Stomach (tissue), 4 donors: ENCODE measurements at regions not wholly inside any gene's neighbourhood (a gene's known extent, or its start where the extent isn't known, plus 50 kb on each side); places are given as distances from the start of the nearest gene placed in this dataset.

Source experiments
- EP300 ChIP-seq: sonication (generic); formaldehyde crosslinking; IDR thresholded peaks from one replicate; pipeline ENCODE4 v1.6.1; 2017; ENCODE audit warnings: antibody characterized with exemption
- POLR2A ChIP-seq, 4 donors: fragments of 450-650 bp; IDR thresholded peaks; one replicate each; pipeline ENCODE4 v1.6.1; 2016; ENCODE audit warnings: antibody characterized with exemption in 4 of 4, control low read depth in 2 of 4, mild to moderate bottlenecking in 1 of 4, moderate library complexity in 1 of 4
- POLR2AphosphoS5 ChIP-seq, 3 donors: sonication (generic); formaldehyde crosslinking; IDR thresholded peaks; one replicate each; pipeline ENCODE4 v1.6.1; 2016; ENCODE audit warnings: antibody characterized with exemption in 3 of 3
- TF ChIP-seq, protein P1 (sequence below), 7 experiments: fragments of 450-650 bp in 4 of 7; fragments of 200-600 bp in 3 of 7; sonication (generic) in 3 of 7; IDR thresholded peaks; one replicate each; pipeline ENCODE4 v1.5.1; 2016 to 2019; ENCODE audit warnings: antibody characterized with exemption in 7 of 7, control low read depth in 2 of 7, mild to moderate bottlenecking in 1 of 7

DNA sequence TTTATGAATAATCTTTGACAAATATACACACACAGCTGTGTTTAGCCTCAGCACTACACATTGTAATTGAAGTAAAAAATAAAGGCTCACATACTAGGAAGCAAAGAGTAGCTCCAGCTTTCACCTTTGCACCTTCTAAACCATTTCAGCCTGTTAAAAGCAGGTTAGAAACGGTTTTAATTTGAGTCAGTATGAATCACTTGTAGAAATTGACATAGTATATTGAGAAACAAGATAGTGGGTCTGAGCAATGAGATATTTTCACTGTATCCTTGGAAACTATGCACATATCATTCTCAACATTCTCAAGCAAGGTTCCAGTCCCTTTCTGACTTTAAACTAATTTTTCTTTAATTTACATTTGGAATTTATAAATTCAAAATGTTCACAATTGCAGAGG lies 380.3 kb downstream of the AASDHPPT start:
- no peak for TF ChIP-seq POLR2AphosphoS5 (IDR thresholded peaks at IDR 0.05)
- TF ChIP-seq, protein P1, sequence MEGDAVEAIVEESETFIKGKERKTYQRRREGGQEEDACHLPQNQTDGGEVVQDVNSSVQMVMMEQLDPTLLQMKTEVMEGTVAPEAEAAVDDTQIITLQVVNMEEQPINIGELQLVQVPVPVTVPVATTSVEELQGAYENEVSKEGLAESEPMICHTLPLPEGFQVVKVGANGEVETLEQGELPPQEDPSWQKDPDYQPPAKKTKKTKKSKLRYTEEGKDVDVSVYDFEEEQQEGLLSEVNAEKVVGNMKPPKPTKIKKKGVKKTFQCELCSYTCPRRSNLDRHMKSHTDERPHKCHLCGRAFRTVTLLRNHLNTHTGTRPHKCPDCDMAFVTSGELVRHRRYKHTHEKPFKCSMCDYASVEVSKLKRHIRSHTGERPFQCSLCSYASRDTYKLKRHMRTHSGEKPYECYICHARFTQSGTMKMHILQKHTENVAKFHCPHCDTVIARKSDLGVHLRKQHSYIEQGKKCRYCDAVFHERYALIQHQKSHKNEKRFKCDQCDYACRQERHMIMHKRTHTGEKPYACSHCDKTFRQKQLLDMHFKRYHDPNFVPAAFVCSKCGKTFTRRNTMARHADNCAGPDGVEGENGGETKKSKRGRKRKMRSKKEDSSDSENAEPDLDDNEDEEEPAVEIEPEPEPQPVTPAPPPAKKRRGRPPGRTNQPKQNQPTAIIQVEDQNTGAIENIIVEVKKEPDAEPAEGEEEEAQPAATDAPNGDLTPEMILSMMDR (IDR thresholded peaks at IDR 0.05): no peak
- TF ChIP-seq POLR2A (IDR thresholded peaks at IDR 0.05): no peak
- no peak for TF ChIP-seq EP300
